H1 (cell line): ENCODE measurements at regions not wholly inside any gene's neighbourhood (a gene's known extent, or its start where the extent isn't known, plus 50 kb on each side); places are given as distances from the start of the nearest gene placed in this dataset.

Source experiments
- CTCF ChIA-PET: fragments of 300-600 bp; sonication (Branson Sonifier 250); formaldehyde crosslinking; loops from one replicate; lab custom pipeline; 2021; ENCODE audit not compliant: partially characterized antibody; lab: Charles Lee
- POLR2A ChIA-PET: fragments of 300-600 bp; sonication (Branson Sonifier 250); formaldehyde crosslinking; loops from one replicate; lab custom pipeline; 2021; ENCODE audit warnings: inconsistent platforms; ENCODE audit not compliant: partially characterized antibody; lab: Charles Lee
- DNase-seq, 2 experiments: peaks; one replicate each; pipeline versions ENCODE4 v3.0.0 to v3.0.0-alpha.2; 2010 to 2022; ENCODE audit warnings: low spot score in 2 of 2, low read depth in 1 of 2, mixed read lengths in 1 of 2
- FAIRE-seq: peaks from 2 replicates; lab custom pipeline; 2011; peaks lifted over from hg19 to GRCh38; lab: Jason Lieb, UNC
- H2AFZ ChIP-seq: 2 replicates; pipeline ENCODE4 v1.8.1; 2012; ENCODE audit warnings: low read length, inconsistent platforms
- H2AK5ac ChIP-seq: 2 replicates; pipeline ENCODE4 v1.6.1; 2013; ENCODE audit warnings: low read depth, low read length
- H2BK120ac ChIP-seq: replicated peaks from 2 replicates; pipeline ENCODE3; 2013; ENCODE audit warnings: low read depth, low read length, inconsistent platforms
- H2BK12ac ChIP-seq: 2 replicates; pipeline ENCODE4 v1.6.1; 2013; ENCODE audit warnings: low read depth, low read length
- H2BK15ac ChIP-seq: 2 replicates; pipeline ENCODE4 v1.6.1; 2013; ENCODE audit warnings: low read length
- H2BK20ac ChIP-seq: 2 replicates; pipeline ENCODE4 v1.6.1; 2013; ENCODE audit warnings: low read length
- H2BK5ac ChIP-seq: 2 replicates; pipeline ENCODE4 v1.6.1; 2013; ENCODE audit warnings: low read depth, low read length
- H3K14ac ChIP-seq: 2 replicates; pipeline ENCODE4 v1.6.1; 2013; ENCODE audit warnings: inconsistent platforms; ENCODE audit not compliant: insufficient read length
- H3K18ac ChIP-seq: 2 replicates; pipeline ENCODE4 v1.6.1; 2013; ENCODE audit warnings: low read length; ENCODE audit errors: extremely low read depth
- H3K23ac ChIP-seq: 2 replicates; pipeline ENCODE4 v1.6.1; 2013; ENCODE audit warnings: inconsistent platforms; ENCODE audit not compliant: insufficient read length
- H3K23me2 ChIP-seq: 2 replicates; pipeline ENCODE4 v1.6.1; 2013; ENCODE audit warnings: low read depth, low read length
- H3K27ac ChIP-seq: 2 replicates; pipeline ENCODE4 v1.6.1; 2011; ENCODE audit warnings: low read depth, low read length, inconsistent platforms
- H3K27me3 ChIP-seq, 4 experiments: replicated peaks in 1 of 4; 1 replicate in 1 of 4; 2 replicates in 3 of 4; pipeline versions ENCODE4 v1.6.1 to v1.8.1; 2011 to 2013; ENCODE audit warnings: low read length in 3 of 4, mild to moderate bottlenecking in 3 of 4, inconsistent platforms in 2 of 4, mixed read lengths in 2 of 4, moderate library complexity in 1 of 4; ENCODE audit not compliant: control insufficient read depth in 3 of 4, insufficient read depth in 3 of 4; ENCODE audit errors: extremely low read depth in 1 of 4
- H3K36me3 ChIP-seq, 4 experiments: 2 replicates each; pipeline versions ENCODE4 v1.6.1 to v1.8.1; 2011 to 2013; ENCODE audit warnings: mild to moderate bottlenecking in 4 of 4, low read length in 3 of 4, moderate library complexity in 2 of 4, control low read depth in 1 of 4, inconsistent platforms in 1 of 4; ENCODE audit not compliant: insufficient read depth in 4 of 4, control insufficient read depth in 2 of 4
- H3K4ac ChIP-seq: replicated peaks from 2 replicates; pipeline ENCODE3; 2013; ENCODE audit warnings: low read length, low read depth, mixed read lengths, inconsistent platforms; ENCODE audit not compliant: insufficient read length
- H3K4me1 ChIP-seq, 4 experiments: replicated peaks in 1 of 4; 1 replicate in 1 of 4; 2 replicates in 3 of 4; pipeline versions ENCODE4 v1.6.1 to v1.8.1; 2011 to 2013; ENCODE audit warnings: low read length in 3 of 4, inconsistent platforms in 2 of 4, mixed read lengths in 1 of 4; ENCODE audit not compliant: insufficient read depth in 4 of 4, control insufficient read depth in 3 of 4
- H3K4me2 ChIP-seq, 2 experiments: 2 replicates each; pipeline versions ENCODE4 v1.6.1 to v1.8.1; 2011 to 2013; ENCODE audit warnings: low read depth in 2 of 2, low read length in 2 of 2, control low read depth in 1 of 2, inconsistent platforms in 1 of 2, mild to moderate bottlenecking in 1 of 2; ENCODE audit not compliant: insufficient read depth in 1 of 2
- H3K4me3 ChIP-seq, 4 experiments: fragments of 200-600, 300-600 bp in 1 of 4; sonication (generic), shearing (Covaris generic), sonication (Bioruptor Twin) in 1 of 4; 2 replicates each; pipeline versions ENCODE4 v1.5.1 to v1.8.1; 2011 to 2016; ENCODE audit warnings: low read length in 4 of 4, low read depth in 3 of 4, control low read depth in 2 of 4, inconsistent platforms in 2 of 4, mild to moderate bottlenecking in 2 of 4, mixed read lengths in 1 of 4, moderate library complexity in 1 of 4; ENCODE audit not compliant: insufficient read depth in 2 of 4; ENCODE audit errors: extremely low read depth in 1 of 4
- H3K56ac ChIP-seq: replicated peaks from 2 replicates; pipeline ENCODE3; 2013; ENCODE audit warnings: low read depth, mild to moderate bottlenecking, mixed read lengths, low read length, inconsistent platforms; ENCODE audit not compliant: insufficient read length
- H3K79me1 ChIP-seq: 2 replicates; pipeline ENCODE4 v1.6.1; 2013; ENCODE audit warnings: low read depth, low read length, control low read depth
- H3K79me2 ChIP-seq, 2 experiments: 2 replicates each; pipeline versions ENCODE4 v1.6.1 to v1.8.1; 2012 to 2013; ENCODE audit warnings: low read length in 2 of 2, mild to moderate bottlenecking in 2 of 2, inconsistent platforms in 1 of 2; ENCODE audit not compliant: insufficient read depth in 2 of 2, control insufficient read depth in 1 of 2
- H3K9ac ChIP-seq, 4 experiments: replicated peaks in 1 of 4; 1 replicate in 1 of 4; 2 replicates in 3 of 4; pipeline versions ENCODE4 v1.6.1 to v1.8.1; 2011 to 2013; ENCODE audit warnings: low read depth in 3 of 4, low read length in 3 of 4, control low read depth in 2 of 4, mild to moderate bottlenecking in 2 of 4, moderate library complexity in 2 of 4, inconsistent platforms in 1 of 4; ENCODE audit errors: extremely low read depth in 1 of 4
- H3K9me3 ChIP-seq, 2 experiments: 2 replicates each; pipeline versions ENCODE4 v1.6.1 to v1.8.1; 2012 to 2013; ENCODE audit warnings: mild to moderate bottlenecking in 2 of 2, moderate library complexity in 2 of 2, control low read depth in 1 of 2, inconsistent platforms in 1 of 2, low read depth in 1 of 2, low read length in 1 of 2, mixed read lengths in 1 of 2; ENCODE audit not compliant: insufficient read depth in 2 of 2
- H4K20me1 ChIP-seq, 2 experiments: replicated peaks in 1 of 2; 2 replicates each; pipeline versions ENCODE3 to v1.8.1; 2011 to 2013; ENCODE audit warnings: inconsistent platforms in 2 of 2, low read length in 2 of 2, mild to moderate bottlenecking in 1 of 2; ENCODE audit not compliant: insufficient read depth in 2 of 2, control insufficient read depth in 1 of 2
- H4K5ac ChIP-seq: 2 replicates; pipeline ENCODE4 v1.6.1; 2013; ENCODE audit warnings: low read length, low read depth, mixed read lengths, inconsistent platforms; ENCODE audit not compliant: insufficient read length
- H4K8ac ChIP-seq: 2 replicates; pipeline ENCODE4 v1.8.0; 2013; ENCODE audit warnings: mild to moderate bottlenecking, moderate library complexity, low read length, inconsistent platforms; ENCODE audit not compliant: insufficient read depth; ENCODE audit errors: extremely low read depth
- H4K91ac ChIP-seq: replicated peaks from 2 replicates; pipeline ENCODE3; 2013; ENCODE audit warnings: low read length, mixed read lengths, inconsistent platforms; ENCODE audit not compliant: insufficient read length
- ATF3 ChIP-seq: IDR thresholded peaks from 2 replicates; pipeline ENCODE4 v1.6.1; 2011; ENCODE audit warnings: low read depth, mild to moderate bottlenecking, low read length; ENCODE audit not compliant: insufficient read depth
- CBX8 ChIP-seq: fragments of 300-800, 300-1000 bp; sonication (generic); IDR thresholded peaks from 2 replicates; pipeline ENCODE4 v1.7.1; 2016; ENCODE audit warnings: low read depth, low read length, borderline replicate concordance
- CTBP2 ChIP-seq: IDR thresholded peaks from 2 replicates; pipeline ENCODE4 v1.7.0; 2011; ENCODE audit warnings: borderline replicate concordance, mild to moderate bottlenecking, moderate library complexity, mixed read lengths, low read length; ENCODE audit not compliant: insufficient read depth, insufficient read length
- EP300 ChIP-seq, 2 experiments: IDR thresholded peaks; 1 replicate in 1 of 2; 2 replicates in 1 of 2; pipeline ENCODE4 v1.6.1; 2011 to 2012; ENCODE audit warnings: low read depth in 2 of 2, low read length in 2 of 2, mild to moderate bottlenecking in 2 of 2, borderline replicate concordance in 1 of 2, inconsistent platforms in 1 of 2, moderate library complexity in 1 of 2
- JUND ChIP-seq: IDR thresholded peaks from 2 replicates; pipeline ENCODE4 v1.6.1; 2011; ENCODE audit warnings: mild to moderate bottlenecking, improper control_type of control experiment, low read length
- NANOG ChIP-seq: IDR thresholded peaks from 2 replicates; pipeline ENCODE4 v1.6.1; 2011; ENCODE audit warnings: low read length, low read depth, mild to moderate bottlenecking, inconsistent platforms; ENCODE audit not compliant: insufficient read depth, poor library complexity, severe bottlenecking
- RFX5 ChIP-seq: IDR thresholded peaks from 2 replicates; pipeline ENCODE4 v1.6.1; 2011; ENCODE audit warnings: low read depth, low read length, improper control_type of control experiment, borderline replicate concordance
- TAF7 ChIP-seq: optimal IDR thresholded peaks from 2 replicates; pipeline ENCODE3; 2011; ENCODE audit warnings: low read depth, mild to moderate bottlenecking, inconsistent platforms, low read length, moderate library complexity, borderline replicate concordance
- WGBS, 2 experiments: shearing (Covaris generic) in 1 of 2; methylation state at CpG; one replicate each; pipeline versions ENCODE4 v1.1.6 to v1.1.7; 2013 to 2015; ENCODE audit warnings: low lambda C conversion rate in 2 of 2, mixed read lengths in 2 of 2, inconsistent platforms in 1 of 2, low coverage in 1 of 2, missing lambda C conversion rate in 1 of 2; ENCODE audit not compliant: insufficient replicate concordance in 2 of 2, insufficient coverage in 1 of 2, insufficient read length in 1 of 2; ENCODE audit errors: extremely low coverage in 1 of 2, missing lambda C conversion rate in 1 of 2; 5-methylcytosine and 5-hydroxymethylcytosine counted together

GRCh38 chr1:118485757-118486156, 300.7 kb upstream of the SPAG17 start:
- no peak overlapping the region for H2BK5ac ChIP-seq
- H4K20me1 ChIP-seq: no peaks in the 10 kb centered on the region
- no peak overlapping the region for H3K23ac ChIP-seq
- FAIRE-seq (no peak), DNase-seq (no peak)
- H3K4me2 ChIP-seq: no peak overlapping the region
- no peak overlapping the region for H2BK120ac ChIP-seq
- H3K79me1 ChIP-seq: no peaks in the 10 kb centered on the region
- no peaks in the 10 kb centered on the region for H3K79me2 ChIP-seq
- no peak overlapping the region for H3K4me3 ChIP-seq
- no peak overlapping the region for H2BK15ac ChIP-seq
- no peak overlapping the region for H3K9ac ChIP-seq
- H3K4me1 ChIP-seq: peaks cover 5 to 12% (median 9%) of the 10 kb centered on the region in 4 experiments
- no peak overlapping the region for H2BK20ac ChIP-seq
- no peaks in the 10 kb centered on the region for H3K36me3 ChIP-seq
- H3K56ac ChIP-seq: no peak overlapping the region
- H2BK12ac ChIP-seq: no peak overlapping the region
- ChIA-PET POLR2A (no interaction called here), CTCF (interaction anchor here (0.7 to 1.7 kb wide), 3 partner anchors 10 to 504 kb away, joined by 3 to 4 read pairs (median 3); no protein-coding TSS in a partner anchor)
- no peak overlapping the region for H2AFZ ChIP-seq
- no peak for TF ChIP-seq NANOG
- TF ChIP-seq CTBP2: no peak
- no peak for TF ChIP-seq TAF7
- no peak for TF ChIP-seq RFX5
- no peak for TF ChIP-seq CBX8
- TF ChIP-seq ATF3: no peak
- TF ChIP-seq EP300 (IDR thresholded peaks at IDR 0.05; ENCODE audit: borderline replicate concordance in 1 of 2, low read depth in 2 of 2, low read length in 2 of 2): no peak
- TF ChIP-seq JUND: no peak
- no peak overlapping the region for H4K91ac ChIP-seq
- H4K8ac ChIP-seq: no peak overlapping the region
- no peaks in the 10 kb centered on the region for H3K9me3 ChIP-seq
- H3K4ac ChIP-seq: no peak overlapping the region
- WGBS, 2 experiments: 58% methylated on average over 1 of the region's 1 CpG; no CpG with 5 or more reads in 1 of the 2 experiments
- H4K5ac ChIP-seq: no peak overlapping the region
- H2AK5ac ChIP-seq: no peak overlapping the region
- H3K27me3 ChIP-seq: no peaks in the 10 kb centered on the region
- H3K27ac ChIP-seq: no peak overlapping the region
- H3K14ac ChIP-seq: no peak overlapping the region
- H3K23me2 ChIP-seq: no peaks in the 10 kb centered on the region
- H3K18ac ChIP-seq: no peak overlapping the region
